IPS-20b (cell line): ENCODE measurements at regions not wholly inside any gene's neighbourhood (a gene's known extent, or its start where the extent isn't known, plus 50 kb on each side); places are given as distances from the start of the nearest gene placed in this dataset.
"Not testable (repeated sequence)": the region's sequence is repeated elsewhere in the genome, so short reads cannot be mapped to it uniquely, and the experiment has no call there.

Experiments used
- H3K27ac ChIP-seq: one replicate; pipeline ENCODE4 v1.5.1; 2013; ENCODE audit warnings: low read length
- H3K27me3 ChIP-seq: 2 replicates; pipeline ENCODE4 v1.6.1; 2013; ENCODE audit warnings: mild to moderate bottlenecking, low read length, inconsistent platforms; ENCODE audit not compliant: insufficient read depth
- H3K36me3 ChIP-seq: 2 replicates; pipeline ENCODE4 v1.6.1; 2013; ENCODE audit warnings: low read depth, mild to moderate bottlenecking, inconsistent platforms, low read length, moderate library complexity; ENCODE audit not compliant: insufficient read depth
- H3K4me1 ChIP-seq: 2 replicates; pipeline ENCODE4 v1.6.1; 2013; ENCODE audit warnings: mild to moderate bottlenecking, control low read depth, inconsistent platforms, low read length, moderate library complexity; ENCODE audit not compliant: insufficient read depth
- H3K4me3 ChIP-seq: 2 replicates; pipeline ENCODE4 v1.5.1; 2013; ENCODE audit warnings: mild to moderate bottlenecking, low read length, inconsistent platforms
- H3K9ac ChIP-seq: 2 replicates; pipeline ENCODE4 v1.6.1; 2013; ENCODE audit warnings: low read depth, mild to moderate bottlenecking, inconsistent platforms, low read length, moderate library complexity
- H3K9me3 ChIP-seq: 2 replicates; pipeline ENCODE4 v1.6.1; 2013; ENCODE audit warnings: mild to moderate bottlenecking, low read depth, low read length, inconsistent platforms; ENCODE audit not compliant: insufficient read depth

DNA sequence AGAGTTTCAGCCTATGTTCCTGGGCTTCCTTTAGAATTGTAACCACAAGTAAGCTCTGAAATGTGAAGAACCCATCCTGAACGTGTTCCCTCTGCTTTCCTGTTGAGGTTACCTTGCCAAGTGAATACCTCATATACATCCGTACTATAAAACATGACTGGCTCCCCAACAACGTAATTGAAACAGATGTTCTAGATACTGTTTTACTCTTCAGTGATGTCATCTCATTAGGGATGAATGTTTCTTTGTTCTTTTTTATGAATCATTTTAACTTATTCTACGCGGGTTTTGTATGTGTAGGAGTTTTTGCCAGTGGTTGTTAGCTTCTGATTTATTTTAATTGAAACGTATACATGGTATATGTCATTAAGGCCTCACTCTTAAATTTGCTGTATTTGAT lies 166.8 kb downstream of the SAMD5 start:
- Histone ChIP-seq H3K27ac (no peak overlapping the region), H3K9ac (no peak overlapping the region), H3K9me3 (peaks cover 2% of the 10 kb centered on the region), H3K27me3 (no peaks in the 10 kb centered on the region), H3K4me1 (peaks cover 14% of the 10 kb centered on the region; the same call in 1 of the 2 replicates), H3K36me3 (no peaks in the 10 kb centered on the region), H3K4me3 (no peak overlapping the region)

DNA sequence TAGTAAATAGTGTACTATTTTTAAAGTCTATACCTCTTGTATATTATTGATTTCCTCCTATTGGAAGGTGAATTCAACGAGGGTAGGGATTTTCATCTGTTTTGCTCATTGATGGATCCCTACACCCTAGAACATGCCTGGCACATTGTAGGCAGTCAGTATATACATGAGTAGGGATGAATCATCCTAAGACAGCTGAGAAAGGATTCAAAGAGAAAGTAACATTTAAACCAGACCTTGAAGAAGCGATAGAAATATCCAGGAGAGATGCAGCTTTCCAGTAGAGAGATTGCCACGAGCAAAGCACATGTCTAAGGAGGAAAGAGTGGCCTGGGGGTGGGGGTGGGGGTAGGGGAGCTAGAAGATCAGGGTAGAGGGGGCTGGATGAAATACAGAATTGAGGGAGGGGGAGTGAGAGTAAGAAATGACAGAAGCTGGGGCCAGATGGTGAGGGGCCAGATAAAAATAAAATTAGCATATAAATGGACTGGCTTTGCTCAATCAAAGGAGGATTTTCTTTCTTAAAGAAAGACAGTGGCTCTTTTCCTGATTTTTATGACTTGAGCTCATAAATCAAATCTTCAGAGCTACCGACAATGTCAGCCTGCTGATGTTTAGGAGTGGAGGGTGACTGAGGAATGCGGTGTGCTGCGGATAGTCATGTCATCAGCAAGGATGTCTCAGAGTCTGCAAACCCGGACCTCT lies 168.2 kb downstream of the SAMD5 start:
- Histone ChIP-seq H3K36me3 (no peaks in the 10 kb centered on the region), H3K27me3 (no peaks in the 10 kb centered on the region), H3K9me3 (no peaks in the 10 kb centered on the region), H3K4me3 (no peak overlapping the region), H3K27ac (no peak overlapping the region), H3K9ac (no peak overlapping the region), H3K4me1 (peaks cover 14% of the 10 kb centered on the region; the same call in 1 of the 2 replicates)

- no peaks in the 10 kb centered on the region for H3K9me3 ChIP-seq
- H3K27me3 ChIP-seq = no peaks in the 10 kb centered on the region
- no peaks in the 10 kb centered on the region for H3K36me3 ChIP-seq
- no peak overlapping the region for H3K9ac ChIP-seq
- H3K27ac ChIP-seq = no peak overlapping the region
- no peak overlapping the region for H3K4me3 ChIP-seq
- H3K4me1 ChIP-seq = peaks cover 14% of the 10 kb centered on the region; the same call in 1 of the 2 replicates
Measured at GRCh38 chr6:147677647-147678046, 169.2 kb downstream of the SAMD5 start.

DNA sequence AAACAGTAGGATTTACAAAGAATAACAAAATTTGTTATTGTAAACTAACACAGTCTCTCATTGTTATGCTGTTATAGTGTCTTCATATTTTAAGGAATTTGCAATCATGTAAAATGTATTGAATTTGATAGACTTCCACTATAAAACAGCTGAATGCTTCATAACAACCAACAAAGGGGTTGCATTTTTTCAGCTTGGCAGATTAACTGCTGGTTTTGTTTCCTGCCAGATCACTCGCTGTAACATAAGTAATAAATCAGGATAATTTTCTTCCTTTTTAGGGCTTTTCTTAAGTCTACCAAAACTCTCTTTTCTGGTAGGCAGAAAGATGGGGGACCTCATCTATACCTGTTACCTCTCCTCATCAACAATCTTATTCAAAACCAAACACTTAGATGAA lies 169.8 kb downstream of the SAMD5 start:
- peaks cover 14% of the 10 kb centered on the region; the same call in 1 of the 2 replicates for H3K4me1 ChIP-seq
- H3K4me3 ChIP-seq = no peak overlapping the region
- no peaks in the 10 kb centered on the region for H3K9me3 ChIP-seq
- no peaks in the 10 kb centered on the region for H3K27me3 ChIP-seq
- no peak overlapping the region for H3K9ac ChIP-seq
- H3K36me3 ChIP-seq = no peaks in the 10 kb centered on the region
- no peak overlapping the region for H3K27ac ChIP-seq

DNA sequence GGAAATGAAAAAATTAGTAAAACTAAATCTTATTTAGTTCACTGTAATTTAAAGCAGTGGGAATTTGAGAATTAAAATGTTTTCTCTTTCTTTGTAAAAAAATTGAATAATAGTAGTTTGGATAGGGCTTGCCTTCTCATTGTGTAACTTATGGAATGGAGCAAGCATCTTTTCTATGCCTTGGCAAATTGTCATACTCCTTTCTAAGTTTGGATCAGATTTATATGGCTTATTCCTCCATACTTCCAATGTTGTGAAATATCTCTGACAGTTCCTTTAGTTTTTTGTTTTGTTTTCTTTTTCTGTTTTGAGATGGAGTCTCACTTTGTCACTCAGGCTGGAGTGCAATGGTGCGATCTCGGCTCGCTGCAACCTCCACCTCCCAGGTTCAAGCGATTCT lies 176.4 kb downstream of the SAMD5 start:
- H3K9ac ChIP-seq = no peak overlapping the region

GRCh38 chr6:147689398-147689797 lies 180.9 kb downstream of the SAMD5 start:
- Histone ChIP-seq H3K4me1 (no peaks in the 10 kb centered on the region), H3K9ac (no peak overlapping the region), H3K36me3 (no peaks in the 10 kb centered on the region), H3K27me3 (no peaks in the 10 kb centered on the region), H3K4me3 (no peak overlapping the region), H3K27ac (no peak overlapping the region), H3K9me3 (no peaks in the 10 kb centered on the region)

More for the DNA sequence above, 176.4 kb downstream of the SAMD5 start:
- H3K4me3 ChIP-seq = no peak overlapping the region
- H3K36me3 ChIP-seq = no peaks in the 10 kb centered on the region
- H3K27ac ChIP-seq = no peak overlapping the region
- H3K27me3 ChIP-seq = no peaks in the 10 kb centered on the region
- H3K4me1 ChIP-seq = no peaks in the 10 kb centered on the region
- H3K9me3 ChIP-seq = no peaks in the 10 kb centered on the region

DNA sequence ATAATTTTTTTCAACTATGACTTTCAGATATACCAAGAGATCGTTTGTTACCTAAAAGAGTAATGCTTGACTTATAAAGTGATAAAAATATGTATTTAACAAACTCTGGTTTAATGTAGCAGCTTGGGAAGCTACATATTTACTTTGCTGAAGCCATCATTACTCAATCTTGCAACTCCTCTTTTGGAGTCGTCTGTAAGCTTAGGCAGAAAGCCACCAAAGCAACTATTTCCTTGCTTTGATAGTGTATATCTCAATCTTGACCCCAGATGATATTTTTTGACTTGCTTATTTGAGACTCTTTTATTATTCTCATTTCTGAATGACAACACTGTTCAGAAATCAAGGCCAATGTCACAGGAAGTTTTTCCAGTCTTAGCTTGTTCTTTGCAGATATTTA lies 183.0 kb downstream of the SAMD5 start:
- H3K4me1 ChIP-seq = no peaks in the 10 kb centered on the region
- H3K9ac ChIP-seq = no peak overlapping the region
- H3K9me3 ChIP-seq = no peaks in the 10 kb centered on the region
- H3K36me3 ChIP-seq = no peaks in the 10 kb centered on the region
- H3K27me3 ChIP-seq = no peaks in the 10 kb centered on the region
- no peak overlapping the region for H3K27ac ChIP-seq
- no peak overlapping the region for H3K4me3 ChIP-seq

GRCh38 chr6:147693181-147693580 lies 184.7 kb downstream of the SAMD5 start:
- Histone ChIP-seq H3K4me3 (no peak overlapping the region), H3K9me3 (no peaks in the 10 kb centered on the region), H3K27me3 (no peaks in the 10 kb centered on the region), H3K9ac (no peak overlapping the region), H3K4me1 (no peaks in the 10 kb centered on the region), H3K27ac (no peak overlapping the region), H3K36me3 (no peaks in the 10 kb centered on the region)

DNA sequence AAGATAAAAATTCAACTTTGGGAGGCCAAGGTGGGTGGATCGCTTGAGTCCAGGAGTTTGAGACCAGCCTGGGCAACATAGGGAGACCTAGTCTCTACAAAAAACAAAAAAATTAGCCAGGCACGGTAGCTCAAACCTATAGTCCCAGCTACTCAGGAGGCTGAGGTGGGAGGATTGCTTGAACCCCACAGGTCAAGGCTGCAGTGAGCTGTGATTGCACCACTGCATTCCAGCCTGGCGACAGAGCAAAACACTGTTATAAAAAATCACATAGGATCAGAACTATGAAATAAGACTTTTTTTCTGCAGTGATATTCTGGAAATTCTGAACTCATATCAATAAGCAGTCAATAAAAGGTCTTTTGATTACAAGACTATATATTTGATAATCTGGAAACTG lies 186.1 kb downstream of the SAMD5 start:
- not testable (repeated sequence) for H3K27me3 ChIP-seq, H3K9me3 ChIP-seq, H3K27ac ChIP-seq, H3K4me1 ChIP-seq, H3K9ac ChIP-seq, H3K4me3 ChIP-seq, H3K36me3 ChIP-seq

- H3K9me3 ChIP-seq = no peaks in the 10 kb centered on the region
- no peaks in the 10 kb centered on the region for H3K36me3 ChIP-seq
- H3K27ac ChIP-seq = no peak overlapping the region
- H3K9ac ChIP-seq = no peak overlapping the region
- no peak overlapping the region for H3K4me3 ChIP-seq
- no peaks in the 10 kb centered on the region for H3K27me3 ChIP-seq
- no peaks in the 10 kb centered on the region for H3K4me1 ChIP-seq
Measured at GRCh38 chr6:147695819-147696218, 187.3 kb downstream of the SAMD5 start.

DNA sequence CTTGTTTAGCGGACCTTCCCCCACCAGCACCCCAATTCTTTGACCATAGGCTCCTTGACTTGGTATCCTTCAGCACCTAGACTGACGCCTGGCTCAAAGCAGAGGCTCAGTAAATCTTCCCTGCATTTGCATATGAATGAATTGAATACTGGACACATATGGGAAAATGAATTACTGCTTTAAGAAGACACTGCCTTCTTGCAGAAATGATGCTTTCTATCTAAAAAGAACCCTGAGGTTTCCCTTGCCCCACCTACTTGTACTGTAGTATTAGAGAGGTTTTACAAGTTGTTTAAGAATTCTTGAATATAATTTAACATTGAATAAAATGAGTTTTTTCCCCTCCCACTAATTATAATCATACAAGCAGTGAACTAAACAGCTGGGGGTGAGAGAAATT lies 190.7 kb downstream of the SAMD5 start:
- Histone ChIP-seq H3K27ac (no peak overlapping the region), H3K27me3 (no peaks in the 10 kb centered on the region), H3K36me3 (no peaks in the 10 kb centered on the region), H3K9me3 (no peaks in the 10 kb centered on the region), H3K4me1 (no peaks in the 10 kb centered on the region), H3K4me3 (no peak overlapping the region), H3K9ac (no peak overlapping the region)

GRCh38 chr6:147699637-147700036 lies 191.1 kb downstream of the SAMD5 start:
- H3K27ac ChIP-seq = no peak overlapping the region
- H3K9ac ChIP-seq = no peak overlapping the region
- no peaks in the 10 kb centered on the region for H3K4me1 ChIP-seq
- H3K27me3 ChIP-seq = no peaks in the 10 kb centered on the region
- no peaks in the 10 kb centered on the region for H3K9me3 ChIP-seq
- H3K36me3 ChIP-seq = no peaks in the 10 kb centered on the region
- no peak overlapping the region for H3K4me3 ChIP-seq
